ENCODE measurements at regions not wholly inside any gene's neighbourhood (a gene's known extent, or its start where the extent isn't known, plus 50 kb on each side); places are given as distances from the start of the nearest gene placed in this dataset.
"Not testable (repeated sequence)": the region's sequence is repeated elsewhere in the genome, so short reads cannot be mapped to it uniquely, and the experiment has no call there.

DNA sequence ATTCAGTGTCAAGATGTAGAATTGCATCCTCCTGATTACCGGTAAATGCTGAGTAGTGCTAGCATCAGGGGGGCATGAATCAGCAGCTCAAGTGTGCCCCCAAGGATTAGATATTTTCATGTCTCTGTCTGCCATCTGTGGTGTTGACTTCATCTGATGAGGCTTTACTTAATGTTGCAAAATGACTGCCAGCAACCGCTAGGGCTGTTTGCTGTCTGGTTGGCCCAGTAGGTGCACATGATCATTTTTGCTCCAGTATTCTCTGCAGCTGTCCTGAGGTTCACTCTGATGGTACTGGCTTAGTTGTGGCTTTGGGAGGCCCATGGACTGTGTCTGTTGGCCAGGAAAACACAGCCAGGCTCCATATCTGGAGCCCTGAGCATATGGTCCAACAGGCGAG is 316.4 kb downstream of the SOX2 start:
- TF ChIP-seq, protein P1, sequence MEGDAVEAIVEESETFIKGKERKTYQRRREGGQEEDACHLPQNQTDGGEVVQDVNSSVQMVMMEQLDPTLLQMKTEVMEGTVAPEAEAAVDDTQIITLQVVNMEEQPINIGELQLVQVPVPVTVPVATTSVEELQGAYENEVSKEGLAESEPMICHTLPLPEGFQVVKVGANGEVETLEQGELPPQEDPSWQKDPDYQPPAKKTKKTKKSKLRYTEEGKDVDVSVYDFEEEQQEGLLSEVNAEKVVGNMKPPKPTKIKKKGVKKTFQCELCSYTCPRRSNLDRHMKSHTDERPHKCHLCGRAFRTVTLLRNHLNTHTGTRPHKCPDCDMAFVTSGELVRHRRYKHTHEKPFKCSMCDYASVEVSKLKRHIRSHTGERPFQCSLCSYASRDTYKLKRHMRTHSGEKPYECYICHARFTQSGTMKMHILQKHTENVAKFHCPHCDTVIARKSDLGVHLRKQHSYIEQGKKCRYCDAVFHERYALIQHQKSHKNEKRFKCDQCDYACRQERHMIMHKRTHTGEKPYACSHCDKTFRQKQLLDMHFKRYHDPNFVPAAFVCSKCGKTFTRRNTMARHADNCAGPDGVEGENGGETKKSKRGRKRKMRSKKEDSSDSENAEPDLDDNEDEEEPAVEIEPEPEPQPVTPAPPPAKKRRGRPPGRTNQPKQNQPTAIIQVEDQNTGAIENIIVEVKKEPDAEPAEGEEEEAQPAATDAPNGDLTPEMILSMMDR (IDR thresholded peaks at IDR 0.05; ENCODE audit: control insufficient read depth, extremely low read depth, insufficient read depth): no peak
- DNase-seq (ENCODE audit: low read depth): no peak
- H3K4me3 ChIP-seq (ENCODE audit: low read depth, low read length): no peak overlapping the region

DNA sequence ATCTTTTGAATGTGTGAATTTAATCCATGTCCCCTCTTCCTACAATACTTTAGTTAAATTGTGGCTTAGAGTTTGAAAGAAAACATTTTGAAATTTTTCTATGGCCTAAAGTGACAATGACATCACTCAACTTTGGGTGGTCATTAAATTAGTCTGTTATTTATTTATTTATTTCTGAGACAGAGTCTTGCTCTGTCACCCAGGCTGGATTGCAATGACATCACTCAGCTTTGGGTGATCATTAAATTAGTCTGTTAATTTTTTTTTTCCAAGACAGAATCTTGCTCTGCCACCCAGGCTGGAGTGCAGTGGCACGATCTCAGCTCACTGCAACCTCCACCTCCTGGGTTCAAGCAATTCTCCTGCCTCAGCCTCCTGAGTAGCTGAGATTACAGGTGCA is 322.5 kb downstream of the SOX2 start:
- not testable (repeated sequence) for H3K4me3 ChIP-seq (ENCODE audit: low read depth, low read length); DNase-seq (ENCODE audit: low read depth)

- H3K4me3 ChIP-seq (ENCODE audit: low read depth, low read length): no peak overlapping the region
- TF ChIP-seq, protein P1 (IDR thresholded peaks at IDR 0.05; ENCODE audit: control insufficient read depth, extremely low read depth, insufficient read depth): no peak
- DNase-seq (ENCODE audit: low read depth): no peak
These were observed 323.6 kb downstream of the SOX2 start for GRCh38 chr3:182035324-182035723.

DNA sequence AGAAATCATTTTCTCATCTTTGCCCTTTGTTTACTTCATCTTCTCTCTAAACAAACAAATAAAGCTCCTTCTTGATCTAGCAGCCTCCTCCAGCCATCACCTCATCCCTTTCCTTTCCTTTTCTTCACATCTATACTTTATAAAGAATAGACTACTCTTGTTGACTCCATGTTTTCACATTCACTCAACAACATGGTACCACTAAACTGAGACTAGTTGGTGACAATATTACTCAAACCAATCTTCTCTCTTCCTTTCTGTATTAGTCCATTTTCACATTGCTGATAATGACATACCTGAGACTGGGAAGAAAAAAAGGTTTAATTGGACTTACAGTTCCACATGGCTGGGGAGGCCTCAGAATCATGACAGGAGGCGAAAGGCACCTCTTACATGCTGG is 324.7 kb downstream of the SOX2 start:
- TF ChIP-seq, protein P1 (IDR thresholded peaks at IDR 0.05; ENCODE audit: control insufficient read depth, extremely low read depth, insufficient read depth): no peak
- no peak for DNase-seq (ENCODE audit: low read depth)
- H3K4me3 ChIP-seq (ENCODE audit: low read depth, low read length): no peak overlapping the region

- TF ChIP-seq, protein P1 (IDR thresholded peaks at IDR 0.05; ENCODE audit: control insufficient read depth, extremely low read depth, insufficient read depth): no peak
- DNase-seq (ENCODE audit: low read depth): no peak
- H3K4me3 ChIP-seq (ENCODE audit: low read depth, low read length): no peak overlapping the region
These were observed 330.1 kb downstream of the SOX2 start for GRCh38 chr3:182041668-182042291.

GRCh38 chr3:182045736-182046135 is 334.0 kb downstream of the SOX2 start:
- no peak overlapping the region for H3K4me3 ChIP-seq (ENCODE audit: low read depth, low read length)
- no peak for DNase-seq (ENCODE audit: low read depth)
- TF ChIP-seq, protein P1 (IDR thresholded peaks at IDR 0.05; ENCODE audit: control insufficient read depth, extremely low read depth, insufficient read depth): no peak

DNA sequence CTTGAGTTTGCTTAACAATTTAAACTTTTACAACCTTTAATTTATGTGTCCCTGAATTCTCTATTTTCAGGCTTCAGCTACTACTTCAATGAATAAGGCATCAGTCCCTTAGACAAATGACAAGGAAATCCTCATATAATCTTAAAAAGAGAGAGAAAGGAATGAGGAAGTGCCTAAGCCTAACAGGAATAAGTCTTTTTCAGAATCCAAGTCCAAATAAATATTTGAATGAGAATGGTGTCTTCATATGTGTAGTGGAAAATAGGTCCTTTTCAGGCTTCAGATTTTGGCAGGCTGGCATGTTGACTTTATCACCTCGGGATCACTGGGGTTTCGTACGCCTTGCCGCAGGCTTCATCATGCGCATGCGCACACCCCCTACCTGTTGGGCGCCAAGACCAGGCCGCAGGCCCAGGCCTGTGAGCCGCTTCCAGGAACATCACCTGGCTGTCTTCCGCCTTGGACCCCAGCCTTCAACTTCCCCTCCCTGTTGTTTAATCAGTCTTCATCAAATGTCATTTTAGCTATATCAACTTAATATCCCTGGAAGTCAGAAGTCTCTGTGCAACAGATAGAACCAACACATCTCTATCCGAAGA is 334.5 kb downstream of the SOX2 start:
- no peak overlapping the region for H3K4me3 ChIP-seq (ENCODE audit: low read depth, low read length)
- TF ChIP-seq, protein P1 (IDR thresholded peaks at IDR 0.05; ENCODE audit: control insufficient read depth, extremely low read depth, insufficient read depth): no peak
- no peak for DNase-seq (ENCODE audit: low read depth)

Measured in LNCaP clone FGC (cell line).